Retinal pigment epithelial cell (primary cell): ENCODE measurements at regions not wholly inside any gene's neighbourhood (a gene's known extent, or its start where the extent isn't known, plus 50 kb on each side); places are given as distances from the start of the nearest gene placed in this dataset.

Source experiments
- DNase-seq: peaks from one replicate; pipeline ENCODE4 v3.0.0-alpha.2; 2010; ENCODE audit warnings: low read depth
- H3K4me3 ChIP-seq: 2 replicates; pipeline ENCODE4 v1.5.1; 2011; ENCODE audit warnings: mild to moderate bottlenecking, low read length, control low read depth, moderate library complexity
- CTCF ChIP-seq: conservative IDR thresholded peaks from 2 replicates; pipeline ENCODE4 v1.5.1; 2011; ENCODE audit warnings: low read depth, low read length, control low read depth, inconsistent platforms

GRCh38 chr4:143085659-143086058 is 99.1 kb upstream of the USP38 start:
- H3K4me3 ChIP-seq: no peak overlapping the region
- no peak for DNase-seq
- TF ChIP-seq CTCF: no peak

- no peak for DNase-seq
- TF ChIP-seq CTCF: no peak
These were observed 95.4 kb upstream of the USP38 start for GRCh38 chr4:143089291-143089690.

GRCh38 chr4:143089847-143090246 is 94.9 kb upstream of the USP38 start:
- H3K4me3 ChIP-seq: no peak overlapping the region
- DNase-seq: no peak
- TF ChIP-seq CTCF: no peak

More at GRCh38 chr4:143089291-143089690, 95.4 kb upstream of the USP38 start:
- H3K4me3 ChIP-seq: no peak overlapping the region

- DNase-seq: no peak
- no peak overlapping the region for H3K4me3 ChIP-seq
- TF ChIP-seq CTCF: no peak
These were observed 92.9 kb upstream of the USP38 start for GRCh38 chr4:143091862-143092261.

GRCh38 chr4:143095447-143095846 is 89.3 kb upstream of the USP38 start:
- DNase-seq: no peak
- TF ChIP-seq CTCF: no peak
- H3K4me3 ChIP-seq: no peak overlapping the region

- no peak for DNase-seq
- H3K4me3 ChIP-seq: no peak overlapping the region
- TF ChIP-seq CTCF: no peak
These were observed 87.0 kb upstream of the USP38 start for GRCh38 chr4:143097751-143098150.

- no peak overlapping the region for H3K4me3 ChIP-seq
- no peak for DNase-seq
- TF ChIP-seq CTCF: no peak
These were observed 85.0 kb upstream of the USP38 start for GRCh38 chr4:143099693-143100092.
